LNCAP (cell line): ENCODE measurements at regions not wholly inside any gene's neighbourhood (a gene's known extent, or its start where the extent isn't known, plus 50 kb on each side); places are given as distances from the start of the nearest gene placed in this dataset.

Source experiments
- CTCF ChIP-seq: fragments of 450-650 bp; IDR thresholded peaks from 2 replicates; pipeline ENCODE4 v1.5.1; 2017; ENCODE audit warnings: mild to moderate bottlenecking

GRCh38 chrX:41019041-41019392, 66.2 kb upstream of the USP9X start:
- no peak for TF ChIP-seq CTCF

GRCh38 chrX:41022566-41022965, 62.7 kb upstream of the USP9X start:
- TF ChIP-seq CTCF: no peak

- no peak for TF ChIP-seq CTCF
These were observed 62.1 kb upstream of the USP9X start for GRCh38 chrX:41023098-41023497.

- no peak for TF ChIP-seq CTCF
These were observed 60.5 kb upstream of the USP9X start for GRCh38 chrX:41024755-41025154.

- TF ChIP-seq CTCF: no peak
These were observed 59.1 kb upstream of the USP9X start for GRCh38 chrX:41025926-41026701.

GRCh38 chrX:41026702-41027078, 58.6 kb upstream of the USP9X start:
- TF ChIP-seq CTCF: no peak

- no peak for TF ChIP-seq CTCF
These were observed 55.9 kb upstream of the USP9X start for GRCh38 chrX:41029332-41029731.
